HepG2 (cell line): ENCODE measurements at regions not wholly inside any gene's neighbourhood (a gene's known extent, or its start where the extent isn't known, plus 50 kb on each side); places are given as distances from the start of the nearest gene placed in this dataset.

Experiments
- ATAC-seq: fragments of 200-7000 bp; cut with Tn5 transposase; 3 replicates; pipeline ENCODE4 v1.9.1; 2020; ENCODE audit warnings: mild to moderate bottlenecking, moderate library complexity
- BruUV-seq: library from RNA; stranded (reverse); fragments of 400-500 nt; replicated peaks from 2 replicates; lab custom pipeline; 2021; lab: Mats Ljungman, UMichigan
- CTCF ChIA-PET: fragments of 300-600 bp; formaldehyde crosslinking; extraction: SDS; loops from one replicate; lab custom pipeline; 2021; ENCODE audit warnings: low total read pairs, inconsistent platforms, low intra/inter-chr PET ratio; lab: Yijun Ruan, JAX
- POLR2A ChIA-PET: fragments of 350-600 bp; sonication (Branson Sonifier 250); formaldehyde crosslinking; loops from one replicate; lab custom pipeline; 2020; ENCODE audit warnings: antibody characterized with exemption, inconsistent platforms; lab: Yijun Ruan, JAX
- DNase-seq: peaks from one replicate; pipeline ENCODE4 v3.0.0-alpha.2; 2015; ENCODE audit warnings: low spot score
- FAIRE-seq: peaks from 3 replicates; lab custom pipeline; 2011; peaks lifted over from hg19 to GRCh38; lab: Jason Lieb, UNC
- H2AFZ ChIP-seq: one replicate; pipeline ENCODE4 v1.6.1; 2011; ENCODE audit warnings: low read length, inconsistent platforms
- H3K27ac ChIP-seq: fragments of 300-600 bp; 3 replicates; pipeline ENCODE4 v1.8.0; 2011; ENCODE audit warnings: mixed run types, mild to moderate bottlenecking, mixed read lengths, low read length, inconsistent platforms; ENCODE audit not compliant: insufficient read depth; ENCODE audit errors: extremely low read length
- H3K27me3 ChIP-seq, 2 experiments: fragments of 200-600 bp in 1 of 2; 2 replicates in 1 of 2; 3 replicates in 1 of 2; pipeline versions ENCODE4 v1.6.0 to v1.8.0; 2011; ENCODE audit warnings: low read length in 2 of 2, mild to moderate bottlenecking in 2 of 2, moderate library complexity in 2 of 2, inconsistent platforms in 1 of 2; ENCODE audit not compliant: insufficient read depth in 2 of 2, control insufficient read depth in 1 of 2
- H3K36me3 ChIP-seq, 2 experiments: fragments of 200-600 bp in 1 of 2; replicated peaks in 1 of 2; 2 replicates in 1 of 2; 3 replicates in 1 of 2; pipeline versions ENCODE4 v1.5.1 to v1.8.0; 2011; ENCODE audit warnings: low read length in 2 of 2, inconsistent platforms in 1 of 2; ENCODE audit not compliant: insufficient read depth in 2 of 2, control insufficient read depth in 1 of 2
- H3K4me1 ChIP-seq: 2 replicates; pipeline ENCODE4 v1.5.1; 2012; ENCODE audit warnings: low read length, inconsistent platforms; ENCODE audit not compliant: insufficient read depth
- H3K4me2 ChIP-seq: 2 replicates; pipeline ENCODE4 v1.6.0; 2011; ENCODE audit warnings: low read depth, low read length, inconsistent platforms
- H3K4me3 ChIP-seq, 3 experiments: fragments of 200-600 bp in 1 of 3; sonication (generic), shearing (Covaris generic) in 1 of 3; replicated peaks in 1 of 3; 2 replicates each; pipeline ENCODE4 v1.5.1; 2011 to 2016; ENCODE audit warnings: low read length in 3 of 3, inconsistent platforms in 2 of 3, low read depth in 2 of 3, mild to moderate bottlenecking in 2 of 3, control low read depth in 1 of 3, mixed read lengths in 1 of 3; ENCODE audit not compliant: insufficient read depth in 1 of 3
- H3K79me2 ChIP-seq: one replicate; pipeline ENCODE4 v1.6.1; 2011; ENCODE audit warnings: low read length, inconsistent platforms; ENCODE audit not compliant: insufficient read depth
- H3K9ac ChIP-seq: 2 replicates; pipeline ENCODE4 v1.6.0; 2011; ENCODE audit warnings: mild to moderate bottlenecking, low read depth, low read length, inconsistent platforms; ENCODE audit not compliant: insufficient read depth
- H3K9me3 ChIP-seq: 2 replicates; pipeline ENCODE4 v1.5.1; 2012; ENCODE audit warnings: mild to moderate bottlenecking, low read length
- H4K20me1 ChIP-seq: 2 replicates; pipeline ENCODE4 v1.6.0; 2011; ENCODE audit warnings: inconsistent platforms, mild to moderate bottlenecking, low read length, moderate library complexity; ENCODE audit not compliant: insufficient read depth
- CREB1 ChIP-seq, 2 experiments: fragments of 450-650 bp in 1 of 2; IDR thresholded peaks; 2 replicates each; pipeline ENCODE4 v1.6.1; 2016 to 2017; ENCODE audit warnings: control low read depth in 1 of 2, mild to moderate bottlenecking in 1 of 2, missing compliant biosample characterization in 1 of 2, missing genetic modification characterization in 1 of 2
- GATA4 ChIP-seq: sonication (generic); IDR thresholded peaks from 2 replicates; pipeline ENCODE4 v1.6.1; 2016; ENCODE audit warnings: antibody characterized with exemption, low read depth, borderline replicate concordance
- GTF2F1 ChIP-seq: fragments of 150-350 bp; IDR thresholded peaks from 2 replicates; pipeline ENCODE4 v1.6.1; 2014; ENCODE audit warnings: low read length
- MLLT10 ChIP-seq: sonication (generic); formaldehyde crosslinking; IDR thresholded peaks from 2 replicates; pipeline ENCODE4 v1.4.0; 2020; ENCODE audit warnings: missing genetic modification reagents
- NFKBIZ ChIP-seq: IDR thresholded peaks from 2 replicates; pipeline ENCODE4 v1.6.1; 2018; ENCODE audit warnings: missing genetic modification reagents, missing compliant biosample characterization
- TRIM24 ChIP-seq: sonication (generic); formaldehyde crosslinking; IDR thresholded peaks from 2 replicates; pipeline ENCODE4 v1.8.0; 2022; ENCODE audit warnings: mild to moderate bottlenecking, missing genetic modification reagents
- ZFP36L1 ChIP-seq: sonication (generic); formaldehyde crosslinking; IDR thresholded peaks from 2 replicates; pipeline ENCODE4 v1.8.0; 2022; ENCODE audit warnings: mild to moderate bottlenecking, missing genetic modification reagents, moderate library complexity
- ZMAT3 ChIP-seq: sonication (generic); formaldehyde crosslinking; conservative IDR thresholded peaks from 2 replicates; pipeline ENCODE4 v1.7.0; 2021; ENCODE audit warnings: missing genetic modification reagents
- ZNF451 ChIP-seq: sonication (generic); formaldehyde crosslinking; IDR thresholded peaks from 2 replicates; pipeline ENCODE4 v1.5.0; 2020; ENCODE audit warnings: mild to moderate bottlenecking, missing genetic modification reagents
- ZNF460 ChIP-seq: sonication (generic); formaldehyde crosslinking; IDR thresholded peaks from 2 replicates; pipeline ENCODE4 v1.5.1; 2020; ENCODE audit warnings: missing genetic modification reagents, mild to moderate bottlenecking, borderline replicate concordance
- ZNF550 ChIP-seq: sonication (generic); formaldehyde crosslinking; IDR thresholded peaks from 2 replicates; pipeline ENCODE4 v1.4.0; 2020; ENCODE audit warnings: mild to moderate bottlenecking, missing genetic modification reagents, borderline replicate concordance
- ZNF570 ChIP-seq: sonication (generic); formaldehyde crosslinking; IDR thresholded peaks from 2 replicates; pipeline ENCODE4 v1.4.0; 2020; ENCODE audit warnings: mild to moderate bottlenecking, missing genetic modification reagents, borderline replicate concordance
- ZNF576 ChIP-seq: sonication (generic); formaldehyde crosslinking; IDR thresholded peaks from 2 replicates; pipeline ENCODE4 v1.4.0; 2020; ENCODE audit warnings: mild to moderate bottlenecking, missing genetic modification reagents
- ZNF749 ChIP-seq: sonication (generic); formaldehyde crosslinking; IDR thresholded peaks from 2 replicates; pipeline ENCODE4 v1.8.0; 2022; ENCODE audit warnings: mild to moderate bottlenecking, missing genetic modification reagents, moderate library complexity, borderline replicate concordance
- ZXDC ChIP-seq: sonication (generic); formaldehyde crosslinking; IDR thresholded peaks from 2 replicates; pipeline ENCODE4 v1.5.0; 2020; ENCODE audit warnings: mild to moderate bottlenecking, missing genetic modification reagents
- WGBS: methylation state at CpG from one replicate; pipeline ENCODE4 v1.1.6; 2017; ENCODE audit warnings: low lambda C conversion rate; 5-methylcytosine and 5-hydroxymethylcytosine counted together
- in situ Hi-C: cut with HindIII; loops from 2 replicates; pipeline ENCODE4 v1.10.0; 2017; ENCODE audit warnings: low pct_unique_long_range_greater_than_20kb; ENCODE audit not compliant: extremely low pct_ligation_motif_present
- intact Hi-C: fragments of 100-400 bp; cut with micrococcal nuclease; formaldehyde crosslinking; loops from one replicate; pipeline ENCODE4 v1.10.0; 2022; ENCODE audit not compliant: unreplicated experiment

- BruUV-seq, result no TSS peak
- in situ Hi-C loops (no loop called here), intact Hi-C loops (no loop called here)
- ChIA-PET POLR2A (no interaction called here), CTCF (no interaction called here)
- DNase-seq, result no peak
- WGBS, result 35% methylated on average over 2 of the region's 2 CpGs
- Histone ChIP-seq H3K4me1 (no peaks in the 10 kb centered on the region), H3K9me3 (peaks cover 78% of the 10 kb centered on the region), H2AFZ (no peak overlapping the region), H3K27me3 (no peaks in the 10 kb centered on the region), H4K20me1 (no peaks in the 10 kb centered on the region), H3K4me2 (no peak overlapping the region), H3K9ac (no peak overlapping the region), H3K79me2 (no peaks in the 10 kb centered on the region), H3K4me3 (no peak overlapping the region), H3K36me3 (no peaks in the 10 kb centered on the region), H3K27ac (no peak overlapping the region)
- FAIRE-seq, result no peak
- TF ChIP-seq GTF2F1 (no peak), ZXDC (CRISPR knock-in tag) (no peak), ZNF550 (no peak), GATA4 (no peak), ZNF576 (no peak), MLLT10 (no peak), CREB1 (IDR thresholded peaks at IDR 0.05) (no peak), CREB1 (CRISPR knock-in tag; IDR thresholded peaks at IDR 0.05) (no peak), NFKBIZ (no peak), ZNF570 (CRISPR knock-in tag) (no peak), TRIM24 (CRISPR knock-in tag) (no peak), ZFP36L1 (no peak), ZNF451 (CRISPR knock-in tag) (no peak), ZNF749 (CRISPR knock-in tag) (no peak), ZNF460 (CRISPR knock-in tag) (no peak), ZMAT3 (no peak)
- ATAC-seq, result no peak
Measured at GRCh38 chr14:82387699-82388098, 854.0 kb upstream of the SEL1L start.
